GM10266 (cell line): ENCODE measurements at regions not wholly inside any gene's neighbourhood (a gene's known extent, or its start where the extent isn't known, plus 50 kb on each side); places are given as distances from the start of the nearest gene placed in this dataset.

Experiments
- DNase-seq: peaks from one replicate; pipeline ENCODE4 v3.0.0; 2012; ENCODE audit errors: extremely low spot score
- CTCF ChIP-seq: IDR thresholded peaks from 2 replicates; pipeline ENCODE4 v1.5.1; 2012; ENCODE audit warnings: mild to moderate bottlenecking, low read depth; ENCODE audit not compliant: control insufficient read depth, insufficient read depth; ENCODE audit errors: missing control alignments

GRCh38 chr20:40786336-40786735 is 97.3 kb upstream of the MAFB start:
- no peak for DNase-seq
- no peak for TF ChIP-seq CTCF

GRCh38 chr20:40787941-40788340 is 98.9 kb upstream of the MAFB start:
- TF ChIP-seq CTCF = no peak
- no peak for DNase-seq

GRCh38 chr20:40797425-40797824 is 108.4 kb upstream of the MAFB start:
- no peak for DNase-seq
- TF ChIP-seq CTCF = peak; percentile 42

- no peak for TF ChIP-seq CTCF
Measured at GRCh38 chr20:40798066-40798465, 109.0 kb upstream of the MAFB start.

GRCh38 chr20:40802886-40803285 is 113.8 kb upstream of the MAFB start:
- DNase-seq = no peak
- no peak for TF ChIP-seq CTCF

More at GRCh38 chr20:40798066-40798465, 109.0 kb upstream of the MAFB start:
- no peak for DNase-seq

GRCh38 chr20:40803381-40803780 is 114.3 kb upstream of the MAFB start:
- no peak for TF ChIP-seq CTCF
- DNase-seq = no peak

GRCh38 chr20:40805592-40805991 is 116.6 kb upstream of the MAFB start:
- DNase-seq = no peak
- TF ChIP-seq CTCF = no peak
